Loucy (cell line): ENCODE measurements at regions not wholly inside any gene's neighbourhood (a gene's known extent, or its start where the extent isn't known, plus 50 kb on each side); places are given as distances from the start of the nearest gene placed in this dataset.

Experiments
- EZH2phosphoT487 ChIP-seq: fragments of 200-600 bp; IDR thresholded peaks from 2 replicates; pipeline ENCODE4 v1.6.1; 2018; ENCODE audit warnings: antibody characterized with exemption, mild to moderate bottlenecking, moderate library complexity, borderline replicate concordance
- TF ChIP-seq, protein P1 (sequence below): fragments of 200-600 bp; sonication (generic); conservative IDR thresholded peaks from 2 replicates; pipeline ENCODE4 v1.5.1; 2014; ENCODE audit warnings: mild to moderate bottlenecking, antibody characterized with exemption, low read length

DNA sequence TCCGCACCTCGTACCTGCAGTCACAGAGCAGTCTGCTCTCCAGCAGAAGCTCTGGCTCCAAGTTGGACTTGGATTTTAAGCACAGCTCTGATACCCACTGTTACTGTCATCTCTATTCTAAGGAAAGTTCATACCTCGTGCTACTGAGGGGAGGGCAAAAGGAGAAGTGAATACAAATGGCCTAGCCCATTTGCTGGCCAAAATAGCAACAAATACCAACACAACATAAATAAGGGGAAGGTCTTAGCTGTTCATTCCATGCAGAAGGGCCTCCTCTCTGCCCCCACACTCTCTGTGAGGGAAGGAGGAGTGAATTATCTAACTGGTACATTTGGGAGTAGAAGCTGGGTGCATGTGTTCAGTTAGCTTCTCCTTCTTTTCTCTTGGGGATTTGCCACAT lies 739.4 kb upstream of the RAB6C start:
- TF ChIP-seq, protein P1, sequence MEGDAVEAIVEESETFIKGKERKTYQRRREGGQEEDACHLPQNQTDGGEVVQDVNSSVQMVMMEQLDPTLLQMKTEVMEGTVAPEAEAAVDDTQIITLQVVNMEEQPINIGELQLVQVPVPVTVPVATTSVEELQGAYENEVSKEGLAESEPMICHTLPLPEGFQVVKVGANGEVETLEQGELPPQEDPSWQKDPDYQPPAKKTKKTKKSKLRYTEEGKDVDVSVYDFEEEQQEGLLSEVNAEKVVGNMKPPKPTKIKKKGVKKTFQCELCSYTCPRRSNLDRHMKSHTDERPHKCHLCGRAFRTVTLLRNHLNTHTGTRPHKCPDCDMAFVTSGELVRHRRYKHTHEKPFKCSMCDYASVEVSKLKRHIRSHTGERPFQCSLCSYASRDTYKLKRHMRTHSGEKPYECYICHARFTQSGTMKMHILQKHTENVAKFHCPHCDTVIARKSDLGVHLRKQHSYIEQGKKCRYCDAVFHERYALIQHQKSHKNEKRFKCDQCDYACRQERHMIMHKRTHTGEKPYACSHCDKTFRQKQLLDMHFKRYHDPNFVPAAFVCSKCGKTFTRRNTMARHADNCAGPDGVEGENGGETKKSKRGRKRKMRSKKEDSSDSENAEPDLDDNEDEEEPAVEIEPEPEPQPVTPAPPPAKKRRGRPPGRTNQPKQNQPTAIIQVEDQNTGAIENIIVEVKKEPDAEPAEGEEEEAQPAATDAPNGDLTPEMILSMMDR, result no peak
- no peak for TF ChIP-seq EZH2phosphoT487
